ENCODE measurements at regions not wholly inside any gene's neighbourhood (a gene's known extent, or its start where the extent isn't known, plus 50 kb on each side); places are given as distances from the start of the nearest gene placed in this dataset.

DNA sequence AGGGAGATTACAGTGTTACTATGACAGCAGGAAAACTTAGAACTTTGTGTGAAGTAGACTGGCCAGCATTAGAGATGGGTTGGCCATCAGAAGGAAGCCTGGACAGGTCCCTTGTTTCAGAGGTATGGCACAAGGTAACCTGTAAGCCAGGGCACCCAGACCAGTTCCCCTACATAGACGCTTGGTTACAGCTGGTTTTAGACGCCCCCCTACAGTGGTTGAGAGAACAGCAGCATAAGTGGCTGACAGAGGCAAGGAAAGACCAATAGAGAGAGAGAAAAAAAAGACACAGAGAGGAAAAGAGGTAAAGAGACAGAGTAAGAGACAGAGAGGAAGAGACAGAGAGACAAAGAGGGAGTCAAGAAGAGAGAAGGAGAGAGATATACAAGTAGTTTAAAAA, 144.5 kb downstream of the GC start:
- Histone ChIP-seq H3K27me3 (ENCODE audit: insufficient read depth, low read length) (no peaks in the 10 kb centered on the region), H3K9me3 (ENCODE audit: control insufficient read depth in 1 of 2, insufficient read depth in 1 of 2, low read depth in 1 of 2, low read length in 2 of 2) (no peaks in the 10 kb centered on the region), H3K27ac (ENCODE audit: low read depth, low read length) (no peak overlapping the region), H4K20me1 (ENCODE audit: insufficient read depth) (no peaks in the 10 kb centered on the region), H2AFZ (ENCODE audit: low read depth, low read length, poor library complexity, severe bottlenecking) (no peak overlapping the region), H3K9ac (ENCODE audit: low read length) (no peak overlapping the region), H3K4me2 (ENCODE audit: low read length) (no peak overlapping the region), H3K4me1 (ENCODE audit: control insufficient read depth in 1 of 2, insufficient read depth in 2 of 2, low read length in 2 of 2) (no peaks in the 10 kb centered on the region), H3K4me3 (replicated peaks in 1 of 2; ENCODE audit: low read depth in 1 of 2, low read length in 2 of 2) (no peak overlapping the region), H3K36me3 (ENCODE audit: control insufficient read depth in 1 of 2, insufficient read depth in 2 of 2, low read length in 2 of 2) (no peaks in the 10 kb centered on the region), H3K9me2 (ENCODE audit: insufficient read depth) (no peaks in the 10 kb centered on the region), H3K79me2 (ENCODE audit: insufficient read depth, low read length) (no peaks in the 10 kb centered on the region)
- TF ChIP-seq CBX3 (IDR thresholded peaks at IDR 0.05; ENCODE audit: low read depth): no peak
- TF ChIP-seq, protein P1, sequence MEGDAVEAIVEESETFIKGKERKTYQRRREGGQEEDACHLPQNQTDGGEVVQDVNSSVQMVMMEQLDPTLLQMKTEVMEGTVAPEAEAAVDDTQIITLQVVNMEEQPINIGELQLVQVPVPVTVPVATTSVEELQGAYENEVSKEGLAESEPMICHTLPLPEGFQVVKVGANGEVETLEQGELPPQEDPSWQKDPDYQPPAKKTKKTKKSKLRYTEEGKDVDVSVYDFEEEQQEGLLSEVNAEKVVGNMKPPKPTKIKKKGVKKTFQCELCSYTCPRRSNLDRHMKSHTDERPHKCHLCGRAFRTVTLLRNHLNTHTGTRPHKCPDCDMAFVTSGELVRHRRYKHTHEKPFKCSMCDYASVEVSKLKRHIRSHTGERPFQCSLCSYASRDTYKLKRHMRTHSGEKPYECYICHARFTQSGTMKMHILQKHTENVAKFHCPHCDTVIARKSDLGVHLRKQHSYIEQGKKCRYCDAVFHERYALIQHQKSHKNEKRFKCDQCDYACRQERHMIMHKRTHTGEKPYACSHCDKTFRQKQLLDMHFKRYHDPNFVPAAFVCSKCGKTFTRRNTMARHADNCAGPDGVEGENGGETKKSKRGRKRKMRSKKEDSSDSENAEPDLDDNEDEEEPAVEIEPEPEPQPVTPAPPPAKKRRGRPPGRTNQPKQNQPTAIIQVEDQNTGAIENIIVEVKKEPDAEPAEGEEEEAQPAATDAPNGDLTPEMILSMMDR (IDR thresholded peaks at IDR 0.05 in 2 of 3, conservative IDR thresholded peaks at IDR 0.05 in 1 of 3; ENCODE audit: borderline replicate concordance in 1 of 3, insufficient read depth in 1 of 3, low read depth in 2 of 3, low read length in 2 of 3): no peak
- TF ChIP-seq CEBPB (IDR thresholded peaks at IDR 0.05; ENCODE audit: low read depth): no peak
- no peak for TF ChIP-seq JUND (IDR thresholded peaks at IDR 0.05)
- TF ChIP-seq, protein P2, sequence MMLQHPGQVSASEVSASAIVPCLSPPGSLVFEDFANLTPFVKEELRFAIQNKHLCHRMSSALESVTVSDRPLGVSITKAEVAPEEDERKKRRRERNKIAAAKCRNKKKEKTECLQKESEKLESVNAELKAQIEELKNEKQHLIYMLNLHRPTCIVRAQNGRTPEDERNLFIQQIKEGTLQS (IDR thresholded peaks at IDR 0.05): no peak
- no peak for TF ChIP-seq EGR1 (IDR thresholded peaks at IDR 0.05; ENCODE audit: low read depth)
- no peak for TF ChIP-seq ELF1 (IDR thresholded peaks at IDR 0.05; ENCODE audit: borderline replicate concordance, low read depth)
- TF ChIP-seq, protein P3, sequence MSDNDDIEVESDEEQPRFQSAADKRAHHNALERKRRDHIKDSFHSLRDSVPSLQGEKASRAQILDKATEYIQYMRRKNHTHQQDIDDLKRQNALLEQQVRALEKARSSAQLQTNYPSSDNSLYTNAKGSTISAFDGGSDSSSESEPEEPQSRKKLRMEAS (IDR thresholded peaks at IDR 0.05): no peak
- no peak for TF ChIP-seq ZNF274 (IDR thresholded peaks at IDR 0.05; ENCODE audit: low read depth, low read length)
- no peak for DNase-seq (ENCODE audit: low read depth, low spot score)
- ChIA-PET RAD21 (ENCODE audit: low non-redundant PET in 1 of 2, low total read pairs in 2 of 2, uncharacterized antibody in 2 of 2, unreplicated experiment in 2 of 2) (no interaction called here), POLR2A (no interaction called here), CTCF (no interaction called here)
- intact Hi-C loops (cut with micrococcal nuclease): no loop called here
- no TSS peak for BruUV-seq (replicated peaks)
- no peak for ATAC-seq
